Fibroblast of pulmonary artery (primary cell): ENCODE measurements at regions not wholly inside any gene's neighbourhood (a gene's known extent, or its start where the extent isn't known, plus 50 kb on each side); places are given as distances from the start of the nearest gene placed in this dataset.

Experiments
- DNase-seq: peaks from one replicate; pipeline ENCODE4 v3.0.0-alpha.2; 2010; ENCODE audit warnings: low read depth
- H3K4me3 ChIP-seq: replicated peaks from 2 replicates; pipeline ENCODE4 v1.5.1; 2011; ENCODE audit warnings: low read depth, mild to moderate bottlenecking, control low read depth, low read length, moderate library complexity
- TF ChIP-seq, protein P1 (sequence below): IDR thresholded peaks from 2 replicates; pipeline ENCODE4 v1.5.1; 2011; ENCODE audit warnings: mild to moderate bottlenecking, control low read depth, low read length, inconsistent platforms; ENCODE audit errors: missing control alignments

DNA sequence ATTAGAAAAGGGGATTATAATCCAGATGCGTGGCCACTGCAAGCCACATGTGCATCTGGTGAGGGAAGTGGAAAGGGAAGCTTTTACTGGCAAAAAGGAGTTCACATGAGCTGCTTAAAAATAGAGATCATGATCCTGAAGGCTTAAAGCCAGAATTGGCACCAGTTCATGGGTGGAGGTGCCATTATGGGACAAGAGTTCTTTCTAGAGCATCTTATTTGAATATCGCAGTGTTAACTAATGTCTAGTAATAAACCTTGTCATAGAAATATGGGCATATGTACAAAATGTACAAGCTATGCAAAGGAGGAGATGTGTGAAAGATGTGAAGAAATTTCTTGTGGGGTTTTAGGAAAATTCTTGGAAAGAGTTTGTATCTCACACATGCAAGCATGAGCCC lies 178.4 kb upstream of the CBLB start:
- TF ChIP-seq, protein P1, sequence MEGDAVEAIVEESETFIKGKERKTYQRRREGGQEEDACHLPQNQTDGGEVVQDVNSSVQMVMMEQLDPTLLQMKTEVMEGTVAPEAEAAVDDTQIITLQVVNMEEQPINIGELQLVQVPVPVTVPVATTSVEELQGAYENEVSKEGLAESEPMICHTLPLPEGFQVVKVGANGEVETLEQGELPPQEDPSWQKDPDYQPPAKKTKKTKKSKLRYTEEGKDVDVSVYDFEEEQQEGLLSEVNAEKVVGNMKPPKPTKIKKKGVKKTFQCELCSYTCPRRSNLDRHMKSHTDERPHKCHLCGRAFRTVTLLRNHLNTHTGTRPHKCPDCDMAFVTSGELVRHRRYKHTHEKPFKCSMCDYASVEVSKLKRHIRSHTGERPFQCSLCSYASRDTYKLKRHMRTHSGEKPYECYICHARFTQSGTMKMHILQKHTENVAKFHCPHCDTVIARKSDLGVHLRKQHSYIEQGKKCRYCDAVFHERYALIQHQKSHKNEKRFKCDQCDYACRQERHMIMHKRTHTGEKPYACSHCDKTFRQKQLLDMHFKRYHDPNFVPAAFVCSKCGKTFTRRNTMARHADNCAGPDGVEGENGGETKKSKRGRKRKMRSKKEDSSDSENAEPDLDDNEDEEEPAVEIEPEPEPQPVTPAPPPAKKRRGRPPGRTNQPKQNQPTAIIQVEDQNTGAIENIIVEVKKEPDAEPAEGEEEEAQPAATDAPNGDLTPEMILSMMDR = no peak
- DNase-seq = no peak
- no peak overlapping the region for H3K4me3 ChIP-seq

DNA sequence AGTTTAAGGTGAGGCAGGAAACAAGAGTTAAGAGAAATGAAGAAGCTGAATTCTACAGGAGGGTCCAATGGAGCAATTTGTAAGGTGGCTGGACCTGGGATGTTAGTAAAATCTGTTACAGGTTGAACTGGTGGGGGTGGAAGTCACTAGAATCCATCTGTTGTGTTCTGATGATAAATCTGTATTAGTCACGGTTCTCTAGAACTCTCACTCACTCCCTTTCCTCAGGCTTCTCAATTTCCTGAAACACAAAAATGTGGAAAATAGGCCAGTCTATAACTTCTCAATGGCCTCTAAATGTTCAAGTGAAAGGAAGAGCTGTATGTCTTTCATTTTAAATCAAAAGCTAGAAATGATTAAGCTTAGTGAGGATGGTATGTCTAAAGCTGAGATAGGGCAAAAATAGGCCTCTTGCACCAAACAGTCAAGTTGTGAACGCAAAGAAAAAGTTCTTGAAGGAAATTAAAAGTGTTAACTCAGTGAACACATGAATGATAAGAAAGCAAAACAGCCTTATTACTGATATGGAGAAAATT lies 180.2 kb upstream of the CBLB start:
- TF ChIP-seq, protein P1 = no peak
- DNase-seq = peak; percentile 13
- H3K4me3 ChIP-seq = no peak overlapping the region

DNA sequence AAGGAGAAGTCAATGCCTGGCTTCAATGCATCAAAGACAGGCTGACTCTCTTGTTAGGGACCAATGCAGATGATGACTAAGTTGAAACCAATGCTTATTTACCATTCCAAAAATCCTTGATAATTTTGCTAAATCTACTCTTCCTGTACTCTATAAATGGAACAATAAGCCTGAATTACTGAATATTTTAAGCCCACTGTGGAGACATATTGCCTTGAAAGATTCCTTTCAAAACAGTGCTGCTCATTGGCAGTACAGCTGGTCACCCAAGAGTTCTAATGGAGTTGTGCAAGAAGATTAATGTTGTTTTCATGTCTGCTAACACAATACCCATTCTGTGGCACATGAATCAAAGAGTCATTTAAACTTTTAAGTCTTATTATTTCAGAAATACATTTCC lies 181.0 kb upstream of the CBLB start:
- DNase-seq = peak; percentile 36
- no peak overlapping the region for H3K4me3 ChIP-seq
- TF ChIP-seq, protein P1 = no peak

DNA sequence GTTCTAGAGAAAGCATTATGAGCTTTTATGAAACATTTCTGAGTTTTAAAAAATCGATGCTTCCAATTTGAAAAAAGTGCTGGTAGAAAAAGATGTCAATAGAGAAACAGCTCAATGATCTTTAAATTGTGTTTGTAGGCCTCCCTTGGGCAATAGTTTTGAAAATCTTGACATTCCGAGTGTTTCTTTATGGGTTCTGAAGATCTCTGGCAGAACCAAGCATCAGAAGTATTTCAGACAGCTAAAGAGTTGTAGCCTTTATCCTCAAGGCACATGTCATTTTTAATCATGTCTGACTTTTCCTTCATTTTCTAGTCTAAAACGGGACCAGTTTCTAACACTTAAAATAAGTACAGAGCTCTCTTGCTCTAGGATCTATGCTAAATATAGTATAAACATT lies 188.1 kb upstream of the CBLB start:
- no peak overlapping the region for H3K4me3 ChIP-seq
- no peak for DNase-seq
- TF ChIP-seq, protein P1 = no peak

DNA sequence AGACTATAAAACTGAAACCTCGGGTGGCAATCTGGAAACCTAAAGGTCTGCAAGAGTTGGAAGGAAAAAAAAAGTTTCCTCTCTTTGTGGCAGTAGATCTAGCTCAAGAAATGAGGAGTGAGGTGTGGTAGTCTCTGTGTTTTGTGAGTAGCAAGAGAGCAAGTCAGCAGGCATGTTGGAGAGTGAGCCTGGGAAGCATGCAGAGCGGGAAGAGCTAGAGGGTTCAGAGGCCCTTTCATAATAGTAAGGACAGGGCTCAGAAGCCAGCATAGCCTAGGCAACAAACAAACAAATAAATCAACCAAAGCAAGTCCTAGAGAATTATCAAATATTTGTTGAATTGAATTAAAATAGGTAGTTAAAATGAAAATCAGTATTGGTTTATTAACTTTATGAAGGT lies 189.7 kb upstream of the CBLB start:
- TF ChIP-seq, protein P1 = no peak
- DNase-seq = no peak
- no peak overlapping the region for H3K4me3 ChIP-seq

DNA sequence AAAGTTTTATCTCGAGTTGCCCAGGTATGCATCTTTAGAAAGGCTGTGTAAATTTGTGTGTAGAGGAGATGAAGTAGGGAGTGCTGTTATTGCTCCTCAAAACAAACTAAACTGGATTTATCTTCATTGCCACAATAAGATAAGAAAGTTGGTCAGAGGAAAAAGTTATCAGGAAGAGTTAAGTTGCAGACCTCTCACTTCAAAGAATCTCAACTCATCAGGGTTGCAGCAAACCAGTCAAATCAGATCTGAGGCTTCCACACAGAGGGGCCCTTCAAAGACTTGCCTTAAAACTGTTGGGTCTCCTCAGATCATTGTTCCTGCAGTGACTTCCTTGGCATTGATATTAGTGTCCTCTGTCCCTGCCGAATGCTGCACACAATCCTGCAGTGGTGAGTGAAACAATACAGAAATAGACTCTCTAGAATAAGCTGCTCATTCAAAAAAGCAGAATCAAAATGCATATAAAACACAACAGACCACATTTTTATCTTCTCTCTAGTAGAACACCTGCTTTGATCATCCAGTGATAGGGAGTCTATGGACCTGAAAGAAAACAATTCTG lies 191.2 kb upstream of the CBLB start:
- TF ChIP-seq, protein P1 = no peak
- no peak for DNase-seq
- H3K4me3 ChIP-seq = no peak overlapping the region

DNA sequence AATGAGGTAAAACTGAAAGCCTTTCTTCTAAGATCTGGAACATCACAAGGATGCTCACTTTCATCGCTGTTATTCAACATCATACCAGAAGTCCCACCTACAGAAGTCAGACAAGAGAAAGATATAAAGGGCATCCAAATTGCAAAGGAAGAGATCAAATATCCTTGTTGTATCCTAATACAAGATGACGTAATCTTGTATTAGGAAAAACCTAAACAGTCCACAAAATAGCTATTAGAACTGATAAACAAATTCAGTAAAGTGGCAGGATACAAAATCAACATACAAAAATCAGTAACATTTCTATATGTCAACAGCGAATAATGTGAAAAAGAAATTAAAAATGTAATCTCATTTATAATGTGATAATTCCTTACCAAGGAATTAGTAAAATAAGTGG lies 195.1 kb upstream of the CBLB start:
- TF ChIP-seq, protein P1 = no peak
- H3K4me3 ChIP-seq = no peak overlapping the region
- no peak for DNase-seq
